ENCODE measurements at regions not wholly inside any gene's neighbourhood (a gene's known extent, or its start where the extent isn't known, plus 50 kb on each side); places are given as distances from the start of the nearest gene placed in this dataset.

GRCh38 chr6:113437566-113437965 lies 419.6 kb upstream of the MARCKS start:
- no peaks in the 10 kb centered on the region for H3K36me3 ChIP-seq (ENCODE audit: control insufficient read depth in 4 of 4, insufficient read depth in 3 of 4, low read depth in 1 of 4, low read length in 3 of 4)
- no peak overlapping the region for H3K4me3 ChIP-seq (ENCODE audit: low read depth in 1 of 3, low read length in 3 of 3)
- TF ChIP-seq FOXA1 (IDR thresholded peaks at IDR 0.05): no peak
- TF ChIP-seq TAF1 (conservative IDR thresholded peaks at IDR 0.05): no peak
- no peak for TF ChIP-seq YY1 (IDR thresholded peaks at IDR 0.05)
- no peak for TF ChIP-seq HNF4A (conservative IDR thresholded peaks at IDR 0.05)
- TF ChIP-seq, protein P1, sequence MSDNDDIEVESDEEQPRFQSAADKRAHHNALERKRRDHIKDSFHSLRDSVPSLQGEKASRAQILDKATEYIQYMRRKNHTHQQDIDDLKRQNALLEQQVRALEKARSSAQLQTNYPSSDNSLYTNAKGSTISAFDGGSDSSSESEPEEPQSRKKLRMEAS (IDR thresholded peaks at IDR 0.05): no peak
- TF ChIP-seq, protein P2, sequence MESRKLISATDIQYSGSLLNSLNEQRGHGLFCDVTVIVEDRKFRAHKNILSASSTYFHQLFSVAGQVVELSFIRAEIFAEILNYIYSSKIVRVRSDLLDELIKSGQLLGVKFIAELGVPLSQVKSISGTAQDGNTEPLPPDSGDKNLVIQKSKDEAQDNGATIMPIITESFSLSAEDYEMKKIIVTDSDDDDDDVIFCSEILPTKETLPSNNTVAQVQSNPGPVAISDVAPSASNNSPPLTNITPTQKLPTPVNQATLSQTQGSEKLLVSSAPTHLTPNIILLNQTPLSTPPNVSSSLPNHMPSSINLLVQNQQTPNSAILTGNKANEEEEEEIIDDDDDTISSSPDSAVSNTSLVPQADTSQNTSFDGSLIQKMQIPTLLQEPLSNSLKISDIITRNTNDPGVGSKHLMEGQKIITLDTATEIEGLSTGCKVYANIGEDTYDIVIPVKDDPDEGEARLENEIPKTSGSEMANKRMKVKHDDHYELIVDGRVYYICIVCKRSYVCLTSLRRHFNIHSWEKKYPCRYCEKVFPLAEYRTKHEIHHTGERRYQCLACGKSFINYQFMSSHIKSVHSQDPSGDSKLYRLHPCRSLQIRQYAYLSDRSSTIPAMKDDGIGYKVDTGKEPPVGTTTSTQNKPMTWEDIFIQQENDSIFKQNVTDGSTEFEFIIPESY (IDR thresholded peaks at IDR 0.05): no peak
- no peak for TF ChIP-seq RXRA (IDR thresholded peaks at IDR 0.05)
- no peak for TF ChIP-seq HNF4G (IDR thresholded peaks at IDR 0.05)
- TF ChIP-seq SP1 (IDR thresholded peaks at IDR 0.05): no peak
- no peak for TF ChIP-seq CTCF (IDR thresholded peaks at IDR 0.05; ENCODE audit: low read depth, low read length, missing input control)
- TF ChIP-seq EGR1 (IDR thresholded peaks at IDR 0.05; ENCODE audit: low read depth in 2 of 2): no peak
- no peak for TF ChIP-seq GABPA (IDR thresholded peaks at IDR 0.05 in 1 of 2, conservative IDR thresholded peaks at IDR 0.05 in 1 of 2)
- no peak for TF ChIP-seq NR2F2 (IDR thresholded peaks at IDR 0.05)
- TF ChIP-seq, protein P3, sequence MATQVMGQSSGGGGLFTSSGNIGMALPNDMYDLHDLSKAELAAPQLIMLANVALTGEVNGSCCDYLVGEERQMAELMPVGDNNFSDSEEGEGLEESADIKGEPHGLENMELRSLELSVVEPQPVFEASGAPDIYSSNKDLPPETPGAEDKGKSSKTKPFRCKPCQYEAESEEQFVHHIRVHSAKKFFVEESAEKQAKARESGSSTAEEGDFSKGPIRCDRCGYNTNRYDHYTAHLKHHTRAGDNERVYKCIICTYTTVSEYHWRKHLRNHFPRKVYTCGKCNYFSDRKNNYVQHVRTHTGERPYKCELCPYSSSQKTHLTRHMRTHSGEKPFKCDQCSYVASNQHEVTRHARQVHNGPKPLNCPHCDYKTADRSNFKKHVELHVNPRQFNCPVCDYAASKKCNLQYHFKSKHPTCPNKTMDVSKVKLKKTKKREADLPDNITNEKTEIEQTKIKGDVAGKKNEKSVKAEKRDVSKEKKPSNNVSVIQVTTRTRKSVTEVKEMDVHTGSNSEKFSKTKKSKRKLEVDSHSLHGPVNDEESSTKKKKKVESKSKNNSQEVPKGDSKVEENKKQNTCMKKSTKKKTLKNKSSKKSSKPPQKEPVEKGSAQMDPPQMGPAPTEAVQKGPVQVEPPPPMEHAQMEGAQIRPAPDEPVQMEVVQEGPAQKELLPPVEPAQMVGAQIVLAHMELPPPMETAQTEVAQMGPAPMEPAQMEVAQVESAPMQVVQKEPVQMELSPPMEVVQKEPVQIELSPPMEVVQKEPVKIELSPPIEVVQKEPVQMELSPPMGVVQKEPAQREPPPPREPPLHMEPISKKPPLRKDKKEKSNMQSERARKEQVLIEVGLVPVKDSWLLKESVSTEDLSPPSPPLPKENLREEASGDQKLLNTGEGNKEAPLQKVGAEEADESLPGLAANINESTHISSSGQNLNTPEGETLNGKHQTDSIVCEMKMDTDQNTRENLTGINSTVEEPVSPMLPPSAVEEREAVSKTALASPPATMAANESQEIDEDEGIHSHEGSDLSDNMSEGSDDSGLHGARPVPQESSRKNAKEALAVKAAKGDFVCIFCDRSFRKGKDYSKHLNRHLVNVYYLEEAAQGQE (IDR thresholded peaks at IDR 0.05): no peak
- no peak for TF ChIP-seq RAD21 (IDR thresholded peaks at IDR 0.05)
- TF ChIP-seq, protein P4, sequence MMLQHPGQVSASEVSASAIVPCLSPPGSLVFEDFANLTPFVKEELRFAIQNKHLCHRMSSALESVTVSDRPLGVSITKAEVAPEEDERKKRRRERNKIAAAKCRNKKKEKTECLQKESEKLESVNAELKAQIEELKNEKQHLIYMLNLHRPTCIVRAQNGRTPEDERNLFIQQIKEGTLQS (IDR thresholded peaks at IDR 0.05): no peak
- TF ChIP-seq FOXA2 (IDR thresholded peaks at IDR 0.05): no peak
- no peak for TF ChIP-seq JUND (IDR thresholded peaks at IDR 0.05)
- H3K9ac ChIP-seq (ENCODE audit: low read depth in 1 of 2, low read length in 2 of 2): no peak overlapping the region
- H3K27me3 ChIP-seq (ENCODE audit: control insufficient read depth in 4 of 4, insufficient read depth in 4 of 4, low read length in 3 of 4): no peaks in the 10 kb centered on the region
- 61% methylated on average over 3 of the region's 3 CpGs for WGBS
- no peak for DNase-seq (ENCODE audit: low spot score)
- peaks cover 2 to 14% (median 13%) of the 10 kb centered on the region in 4 donors for H3K4me1 ChIP-seq (ENCODE audit: control insufficient read depth in 4 of 4, insufficient read depth in 4 of 4, low read length in 3 of 4)
- no peaks in the 10 kb centered on the region for H3K9me3 ChIP-seq (ENCODE audit: control insufficient read depth in 4 of 4, low read length in 3 of 4)
- H3K27ac ChIP-seq (ENCODE audit: low read depth in 1 of 2, low read length in 2 of 2): no peak overlapping the region
